HEK293T (cell line): ENCODE measurements at regions not wholly inside any gene's neighbourhood (a gene's known extent, or its start where the extent isn't known, plus 50 kb on each side); places are given as distances from the start of the nearest gene placed in this dataset.

Experiments used
- FOXM1 ChIP-seq: fragments of 450-650 bp; IDR thresholded peaks from 2 replicates; pipeline ENCODE4 v1.6.1; 2017; ENCODE audit warnings: mild to moderate bottlenecking, borderline replicate concordance
- PKNOX1 ChIP-seq: fragments of 450-650 bp; IDR thresholded peaks from 2 replicates; pipeline ENCODE4 v1.6.1; 2016
- ZNF384 ChIP-seq: fragments of 450-650 bp; IDR thresholded peaks from 2 replicates; pipeline ENCODE4 v1.6.1; 2016

- TF ChIP-seq PKNOX1 (no peak), ZNF384 (no peak), FOXM1 (no peak)
These were observed 371.0 kb downstream of the TENT5A start for GRCh38 chr6:81381382-81381916.
